HG02759 (cell line): ENCODE measurements at regions not wholly inside any gene's neighbourhood (a gene's known extent, or its start where the extent isn't known, plus 50 kb on each side); places are given as distances from the start of the nearest gene placed in this dataset.

Experiments
- ATAC-seq: cut with Tn5 transposase; IDR thresholded peaks from one replicate; pipeline ENCODE4 v1.9.1; 2021; ENCODE audit warnings: mild to moderate bottlenecking, moderate library complexity; ENCODE audit not compliant: unreplicated experiment

DNA sequence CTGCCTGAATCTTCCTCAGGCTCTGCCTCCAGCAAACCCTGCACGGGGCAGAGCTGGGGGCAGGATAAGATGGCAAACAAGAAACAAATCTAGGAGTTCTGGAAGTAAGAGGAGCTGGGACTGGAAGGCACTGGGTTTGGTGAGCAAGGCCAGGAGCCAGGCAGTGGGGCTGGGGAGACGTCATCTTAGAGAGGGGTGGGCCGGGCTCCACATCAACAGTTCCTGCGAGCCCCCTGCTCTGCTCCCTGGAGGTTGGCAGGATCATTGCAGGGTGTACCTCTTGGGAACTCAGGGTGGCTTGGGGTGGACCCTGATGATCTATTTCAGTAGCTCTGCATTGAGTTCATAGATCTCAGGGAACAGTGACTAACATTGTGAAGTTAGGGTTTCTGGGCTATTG is 87.3 kb upstream of the PRR23E start:
- ATAC-seq: no peak

DNA sequence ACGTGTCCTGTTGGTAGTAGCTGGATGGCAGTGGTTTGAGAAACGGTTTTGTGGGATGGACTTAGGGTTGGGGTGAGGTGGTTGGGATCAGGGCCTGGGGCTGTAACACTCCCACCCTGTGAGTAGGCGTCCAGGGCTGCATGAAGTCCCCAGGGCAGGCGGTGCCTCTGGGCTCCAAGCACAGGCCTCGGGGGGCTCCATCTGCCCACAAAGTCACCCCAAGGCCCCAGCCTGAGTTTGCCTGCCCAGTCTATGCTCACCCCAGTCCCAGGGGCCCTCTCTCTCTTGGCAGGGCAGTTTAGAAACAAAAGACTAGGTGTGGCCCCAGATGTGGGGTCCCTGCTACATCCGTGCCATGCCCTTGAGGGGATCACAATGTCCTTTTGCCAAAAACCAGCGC is 86.9 kb upstream of the PRR23E start:
- ATAC-seq: no peak

DNA sequence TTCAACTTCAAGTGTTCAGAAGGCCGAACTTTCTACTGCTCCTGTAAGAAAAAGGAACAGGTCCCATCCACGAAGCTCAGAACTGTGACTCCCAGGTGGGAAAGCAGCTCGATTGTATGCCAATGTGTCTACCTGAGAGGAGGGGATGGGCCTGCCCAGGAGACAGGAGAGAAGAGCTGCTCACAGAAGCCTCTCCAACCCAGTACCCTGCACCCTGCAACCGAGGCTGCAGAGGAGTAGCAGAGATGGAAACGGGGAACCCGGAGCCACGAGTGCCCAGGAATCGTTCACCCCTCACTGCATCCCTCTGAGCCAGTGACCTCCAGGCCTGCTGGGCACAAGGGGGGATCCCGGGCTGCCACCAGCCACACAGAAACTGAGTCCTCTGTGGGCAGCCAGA is 86.5 kb upstream of the PRR23E start:
- ATAC-seq: no peak

DNA sequence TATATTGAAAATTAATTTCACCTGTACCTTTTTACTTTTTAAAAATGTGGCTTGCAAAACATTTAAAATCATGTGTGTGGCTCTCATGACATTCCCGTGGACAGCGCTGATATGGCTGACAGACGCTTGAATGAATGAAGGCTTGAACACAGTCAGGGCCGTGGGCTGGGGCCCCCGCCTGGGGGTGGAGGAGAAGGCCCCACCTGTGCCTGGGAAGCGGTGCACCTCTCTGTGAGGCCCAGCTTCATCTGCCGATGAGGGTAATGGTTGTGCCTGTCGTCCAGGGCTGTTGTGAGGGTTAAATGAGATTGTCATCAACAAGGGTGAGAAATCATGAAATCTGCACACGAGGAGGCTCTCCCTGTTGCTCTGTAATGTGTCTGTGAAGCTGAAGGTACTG is 85.9 kb upstream of the PRR23E start:
- no peak for ATAC-seq

DNA sequence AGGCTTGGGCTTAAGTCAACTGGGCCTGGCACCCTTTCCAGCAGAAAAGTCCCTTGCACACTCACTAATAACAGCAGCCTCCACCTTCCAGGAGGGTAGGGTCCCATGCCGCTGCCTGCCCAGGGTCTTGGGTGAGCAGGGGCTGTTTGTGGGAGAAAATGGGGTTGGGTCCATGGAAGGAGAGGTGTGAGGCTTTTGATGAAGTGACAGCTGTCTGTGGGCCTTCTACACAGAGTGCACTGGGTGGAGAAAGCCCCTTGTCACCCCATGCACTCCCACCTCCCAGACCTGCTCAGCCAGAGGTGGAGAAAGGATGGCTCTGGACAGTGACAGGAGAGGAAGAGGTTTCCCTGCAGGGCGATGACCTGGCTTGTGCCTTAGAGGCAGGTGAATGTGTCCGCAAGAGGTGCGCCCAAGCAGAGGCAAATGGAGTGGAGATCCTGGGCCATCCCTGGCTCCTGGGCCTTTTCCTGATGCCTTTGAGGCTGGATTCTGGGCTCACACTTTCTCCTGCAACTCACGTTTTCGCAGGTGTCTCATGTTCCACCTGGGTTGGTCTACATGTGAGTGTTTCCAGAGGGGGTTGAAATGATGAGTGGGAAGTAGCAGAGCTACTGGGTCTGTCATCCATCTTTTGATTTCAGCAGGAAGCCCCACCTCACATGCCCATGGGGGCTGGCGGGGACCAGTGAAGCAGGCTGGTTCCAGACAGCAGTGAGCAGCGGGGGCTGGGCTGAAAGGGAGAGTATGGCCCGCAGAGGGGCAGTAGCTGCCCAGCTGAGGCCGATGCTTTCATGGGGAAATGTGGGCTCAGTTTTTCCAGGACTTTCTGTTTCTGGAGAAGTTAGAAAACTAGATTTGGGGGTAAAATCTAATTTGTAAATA is 85.2 kb upstream of the PRR23E start:
- ATAC-seq: no peak

DNA sequence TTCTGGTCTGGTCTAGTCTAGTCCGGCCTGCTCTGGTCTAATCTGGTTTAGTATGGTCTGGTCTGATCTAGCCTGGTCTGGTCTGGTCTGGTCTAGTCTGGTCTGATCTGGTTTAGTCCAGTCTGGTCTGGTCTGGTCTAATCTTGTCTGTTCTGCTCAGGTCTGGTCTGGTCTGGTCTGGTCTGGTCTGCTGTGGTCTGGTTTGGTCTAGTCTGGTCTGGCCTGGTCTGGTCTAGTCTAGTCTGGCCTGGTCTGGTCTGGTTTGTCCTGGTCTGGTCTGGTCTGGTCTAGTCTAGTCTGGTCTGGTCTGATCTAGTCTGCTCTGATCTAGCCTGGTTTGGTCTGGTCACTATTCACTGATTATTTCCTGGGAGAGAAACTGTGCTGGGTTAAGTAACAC is 84.1 kb upstream of the PRR23E start:
- no peak for ATAC-seq

DNA sequence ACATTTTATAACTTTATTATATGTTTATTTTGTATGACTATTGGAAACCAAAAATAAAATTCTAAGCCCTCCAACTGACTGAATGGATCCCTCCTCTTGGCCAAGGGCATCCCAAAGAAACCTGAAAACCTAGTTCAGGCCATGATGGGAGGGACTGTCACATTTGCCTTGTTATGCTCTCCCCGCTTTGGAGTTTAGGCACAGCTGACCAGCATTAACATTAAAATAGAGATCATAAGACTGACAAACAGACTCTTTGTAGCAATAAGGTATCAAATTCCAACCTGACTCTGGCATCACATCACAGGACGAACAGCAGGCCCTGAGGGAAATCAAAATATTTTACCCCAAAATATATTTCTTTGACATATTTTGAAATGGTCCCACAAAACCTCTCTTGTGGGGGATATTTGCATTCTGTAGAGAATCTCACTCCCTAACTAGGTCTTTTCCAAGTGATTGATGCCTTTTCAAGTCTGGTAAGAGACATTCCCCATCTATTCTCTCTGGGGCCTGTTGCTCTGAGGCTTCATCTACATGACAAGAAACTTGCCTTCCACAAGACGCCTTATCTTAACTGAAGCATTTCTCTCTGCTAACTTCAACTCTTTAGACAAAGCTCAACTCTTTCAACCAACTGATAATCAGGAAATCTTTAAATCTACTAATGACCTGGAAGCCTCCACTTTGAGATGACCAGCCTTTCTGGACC is 81.8 kb upstream of the PRR23E start:
- ATAC-seq: no peak

DNA sequence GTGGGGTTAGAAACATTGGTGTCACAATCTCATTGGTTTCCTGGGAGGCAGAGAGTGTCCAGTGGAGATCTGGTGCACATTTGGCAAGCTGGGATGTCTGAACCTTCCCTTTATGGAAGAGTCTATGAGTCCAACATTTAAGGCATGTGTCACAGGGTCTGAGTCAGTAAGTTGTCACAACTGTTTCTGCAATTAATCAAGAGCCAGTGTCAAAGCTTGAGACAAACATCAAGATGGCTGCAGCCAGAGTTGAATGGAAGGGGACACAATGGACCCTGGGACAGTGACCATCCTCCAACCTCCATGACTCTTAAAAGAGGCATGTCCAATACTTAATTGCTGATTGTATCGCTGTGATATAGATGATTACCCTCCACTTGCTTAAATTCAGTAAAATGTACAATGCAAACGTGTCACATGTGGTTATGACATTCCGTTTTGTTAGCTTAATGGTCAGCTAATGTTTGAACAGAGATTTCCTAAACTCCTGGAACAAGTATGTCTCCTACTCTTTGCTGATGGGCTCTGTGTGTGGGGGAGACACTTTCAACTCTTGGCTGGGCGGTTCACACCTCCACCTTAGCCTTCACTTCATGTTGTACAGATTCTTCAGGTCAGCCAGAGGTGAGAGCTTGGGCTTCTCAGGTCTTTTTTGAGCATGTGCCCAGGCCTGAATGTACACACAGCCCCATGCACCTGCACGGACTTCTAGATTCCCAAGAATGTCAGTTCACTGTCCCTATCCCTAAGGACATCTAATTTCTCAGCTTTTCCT is 79.9 kb upstream of the PRR23E start:
- no peak for ATAC-seq

DNA sequence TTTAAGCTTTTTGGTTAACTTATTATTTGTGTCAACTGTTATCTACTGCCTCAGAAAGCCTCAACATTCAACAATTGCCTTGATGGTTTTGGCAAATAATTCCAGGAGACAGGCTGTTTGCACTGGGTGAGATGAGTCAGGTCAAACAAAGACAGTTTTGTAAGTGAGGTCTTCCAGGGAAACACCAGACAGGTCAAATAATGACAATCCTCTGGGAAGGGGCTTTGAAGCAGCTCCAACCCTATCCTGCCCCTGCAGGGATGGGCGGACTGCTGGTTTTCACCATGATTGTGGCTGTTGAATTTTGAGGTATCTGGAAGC is 79.4 kb upstream of the PRR23E start:
- ATAC-seq: no peak

DNA sequence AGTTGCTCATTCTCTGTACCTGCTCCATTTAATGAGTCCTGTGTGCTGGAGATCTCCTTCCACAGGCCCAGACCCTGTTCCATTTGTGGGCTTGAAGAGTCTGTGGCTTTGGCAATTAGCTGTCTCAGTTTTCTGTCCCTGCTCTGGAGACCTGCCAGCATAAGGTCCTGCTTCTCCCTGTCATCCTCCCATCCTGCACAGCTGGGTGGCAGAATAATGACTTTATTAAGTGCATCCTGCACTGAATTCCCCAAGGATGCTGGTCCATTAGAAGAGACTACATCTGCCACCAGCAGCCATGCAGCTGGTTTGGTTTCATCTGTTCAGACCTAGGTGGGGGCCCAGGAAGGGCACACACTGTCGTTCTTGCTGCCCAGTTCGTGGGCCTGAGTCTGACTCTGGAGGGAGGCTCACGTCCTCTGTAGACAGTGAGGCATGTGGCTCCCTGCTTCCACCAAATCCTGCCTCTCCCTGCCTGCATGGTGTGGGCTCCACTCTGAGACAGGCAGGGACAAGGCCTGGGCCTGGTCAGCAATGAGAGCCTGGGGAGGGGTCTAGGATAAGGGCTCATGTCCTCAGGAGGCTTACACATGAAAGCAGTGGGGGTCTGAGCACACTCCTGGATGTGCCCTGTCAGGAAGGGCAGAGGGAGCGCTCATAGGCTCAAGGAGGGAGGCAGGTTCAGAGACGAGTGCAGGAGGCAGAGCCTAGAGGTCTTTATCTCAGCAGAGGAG is 78.4 kb upstream of the PRR23E start:
- ATAC-seq: no peak

DNA sequence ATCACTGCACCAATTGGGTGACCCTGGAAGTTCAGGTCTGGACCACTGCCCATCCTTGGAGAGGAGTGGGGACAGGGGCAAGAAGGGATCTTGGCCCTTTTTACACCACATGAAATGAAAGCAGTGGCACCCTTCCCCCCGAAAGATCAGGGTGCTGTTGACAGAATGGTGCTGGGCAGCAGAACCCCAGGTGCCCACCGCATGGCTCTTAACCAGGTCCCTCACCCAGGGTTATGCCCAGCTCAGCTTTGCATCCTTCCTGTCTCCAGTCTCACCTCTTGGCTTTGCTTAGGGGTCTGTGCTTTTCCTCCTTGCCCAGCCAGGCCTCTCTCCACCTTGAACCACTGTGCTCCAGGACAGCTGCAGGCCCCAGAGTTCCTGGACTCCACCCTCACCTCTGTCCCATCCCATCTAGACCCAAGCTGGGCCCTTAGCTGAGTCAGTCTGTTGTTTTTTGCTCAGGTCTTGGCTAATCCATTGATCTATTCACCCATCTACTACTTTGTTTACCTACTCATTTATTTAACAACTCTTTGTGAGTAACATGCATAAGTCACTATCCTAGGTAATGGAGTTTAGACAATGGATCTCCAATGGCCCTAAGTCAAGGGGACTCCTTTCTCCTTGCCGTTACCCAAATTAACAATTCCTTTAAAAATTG is 77.1 kb upstream of the PRR23E start:
- ATAC-seq: no peak

DNA sequence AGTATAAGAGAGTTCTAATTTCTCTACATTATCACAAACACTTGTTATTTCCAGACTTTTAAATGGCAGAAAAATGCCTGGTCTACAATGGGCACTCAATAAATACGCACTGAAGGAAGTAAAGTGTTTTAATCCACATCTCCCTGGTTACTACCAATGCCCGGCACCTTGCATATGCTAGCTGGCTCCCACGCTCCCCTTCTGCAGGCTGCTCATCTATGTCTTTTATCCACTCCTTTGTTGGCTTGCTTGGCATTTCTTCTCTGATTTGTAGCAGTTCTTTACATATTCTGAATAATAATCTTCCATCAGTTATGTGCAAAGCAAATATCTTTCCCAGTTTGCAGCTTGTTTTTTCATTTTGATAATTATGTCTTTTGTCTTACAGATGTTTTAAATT is 74.6 kb upstream of the PRR23E start:
- no peak for ATAC-seq

DNA sequence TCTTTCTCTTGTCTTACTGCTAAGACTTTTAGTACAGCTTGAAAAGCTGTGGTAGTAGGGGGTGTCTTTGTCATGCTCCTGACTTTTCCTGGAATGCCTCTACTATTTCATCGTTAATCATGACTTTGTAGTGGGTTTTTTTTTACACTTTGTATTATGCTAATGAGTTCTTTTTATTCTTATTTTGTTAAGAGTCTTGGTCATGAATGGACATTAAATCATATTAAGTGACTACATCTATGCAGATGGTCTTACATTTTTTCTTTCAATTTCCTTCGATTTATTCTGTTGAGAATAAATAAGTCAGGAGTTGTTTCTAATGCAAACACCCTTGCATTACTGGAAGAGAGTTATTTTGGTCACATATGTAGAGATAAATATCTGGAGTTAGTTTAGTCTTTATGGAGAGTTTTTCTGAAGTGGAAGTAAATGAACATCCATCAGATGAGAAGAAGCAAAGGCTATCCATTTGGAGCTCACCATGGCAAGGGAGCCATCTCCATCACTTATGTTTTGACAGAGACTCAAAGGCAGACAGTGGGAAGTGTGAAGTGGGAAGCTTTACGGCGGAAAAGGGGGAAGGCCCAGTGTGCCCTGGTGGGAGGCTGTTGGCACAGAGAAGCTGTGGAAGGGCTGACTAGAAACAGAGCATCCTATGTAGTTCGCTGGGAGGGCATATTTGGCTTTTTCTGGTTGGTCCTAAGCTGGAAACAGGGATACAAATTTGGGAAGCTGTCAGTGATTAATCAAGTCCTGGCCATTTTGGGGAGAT is 73.1 kb upstream of the PRR23E start:
- no peak for ATAC-seq

DNA sequence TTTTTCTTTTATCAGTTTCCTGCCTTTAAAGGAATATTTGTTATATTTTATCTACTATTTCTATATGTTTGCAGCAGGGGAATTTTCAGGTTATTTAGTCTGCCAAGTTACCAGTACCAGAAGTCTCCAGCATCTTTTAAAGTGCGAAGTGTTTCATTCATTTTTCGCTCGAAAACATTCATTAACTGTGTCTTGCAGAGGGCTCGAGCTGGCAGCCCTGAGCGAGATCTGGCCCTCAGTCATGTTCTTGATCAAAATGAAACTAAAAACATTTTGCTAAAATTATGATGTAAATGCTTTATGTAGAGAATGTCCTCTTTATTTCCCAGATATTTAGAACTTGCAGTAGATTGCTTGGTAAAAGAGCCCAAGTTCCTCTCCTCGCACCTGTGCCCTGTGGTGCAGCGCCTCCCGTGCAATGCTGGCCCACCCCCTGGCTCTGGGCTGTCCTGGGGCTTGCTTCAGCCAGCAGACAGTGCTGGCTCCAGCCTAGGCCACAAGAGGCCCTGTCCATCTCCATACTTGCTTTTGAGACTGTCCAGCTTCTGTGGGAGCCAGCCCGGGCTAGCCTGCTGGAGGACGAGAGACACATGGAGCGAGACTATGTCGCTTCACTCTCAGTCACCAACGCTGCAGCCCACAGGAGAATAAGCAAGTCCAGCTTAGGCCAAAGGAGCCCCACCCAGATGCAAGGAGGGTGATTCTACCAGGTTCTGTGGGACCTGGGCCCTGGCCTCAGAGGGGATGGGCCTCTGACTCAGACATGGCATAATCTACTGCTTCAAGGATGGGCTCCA is 71.9 kb upstream of the PRR23E start:
- ATAC-seq: no peak

DNA sequence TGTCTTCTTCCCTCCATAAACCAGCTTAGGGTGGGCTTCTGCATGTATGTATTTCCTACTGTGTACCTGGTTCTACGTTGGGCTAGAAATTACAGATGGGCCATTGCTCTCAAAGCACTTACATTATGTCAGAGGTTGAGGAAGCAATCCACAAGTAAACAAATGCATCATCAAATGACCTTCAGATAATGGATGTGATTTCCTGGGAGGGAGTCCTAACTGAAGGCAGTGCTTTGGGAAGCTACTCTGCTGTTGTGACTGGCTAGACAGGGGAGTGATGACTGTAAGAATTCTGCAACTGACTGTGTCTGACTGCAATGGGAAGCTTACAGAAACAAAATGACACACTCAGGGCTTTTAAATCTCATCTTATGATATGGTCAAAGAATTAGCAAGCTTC is 71.0 kb upstream of the PRR23E start:
- no peak for ATAC-seq

DNA sequence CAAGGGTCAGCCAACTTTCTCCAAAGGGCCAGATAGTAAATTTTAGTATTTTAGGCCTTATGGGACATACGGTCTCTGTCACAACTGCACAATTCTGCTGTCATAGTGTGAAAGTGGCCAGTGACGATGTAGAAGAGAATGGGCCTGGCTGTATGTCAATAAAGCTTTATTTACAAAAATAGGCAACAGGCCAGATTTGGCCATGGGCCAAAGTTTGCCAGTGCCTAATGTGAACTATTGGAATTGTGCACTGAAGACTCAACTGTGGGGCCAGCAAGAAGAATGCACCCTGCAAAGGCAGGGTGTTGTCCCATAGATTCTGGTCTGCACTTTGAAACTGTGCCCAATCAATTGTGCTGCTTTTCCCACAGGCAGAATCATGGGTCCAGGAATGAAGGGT is 69.4 kb upstream of the PRR23E start:
- no peak for ATAC-seq

DNA sequence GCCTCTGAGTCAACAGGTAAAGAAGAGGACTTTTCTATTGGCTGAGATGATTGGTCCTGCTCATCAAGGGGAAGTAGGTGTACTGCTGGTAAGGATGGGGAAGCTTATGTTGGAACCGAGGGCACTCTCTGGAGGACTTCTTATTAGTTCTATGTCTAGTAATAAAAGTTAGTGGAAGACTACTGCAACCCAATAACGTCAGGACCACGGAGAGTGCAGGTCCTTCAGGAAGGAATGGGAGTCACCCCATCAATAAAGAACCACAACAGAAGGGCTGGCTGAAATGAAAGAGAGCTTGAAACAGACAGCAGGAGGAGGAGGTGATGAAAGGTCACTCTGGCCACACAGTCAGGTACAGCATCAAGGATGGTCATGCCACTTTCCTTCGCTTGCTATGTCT is 68.8 kb upstream of the PRR23E start:
- ATAC-seq: no peak

DNA sequence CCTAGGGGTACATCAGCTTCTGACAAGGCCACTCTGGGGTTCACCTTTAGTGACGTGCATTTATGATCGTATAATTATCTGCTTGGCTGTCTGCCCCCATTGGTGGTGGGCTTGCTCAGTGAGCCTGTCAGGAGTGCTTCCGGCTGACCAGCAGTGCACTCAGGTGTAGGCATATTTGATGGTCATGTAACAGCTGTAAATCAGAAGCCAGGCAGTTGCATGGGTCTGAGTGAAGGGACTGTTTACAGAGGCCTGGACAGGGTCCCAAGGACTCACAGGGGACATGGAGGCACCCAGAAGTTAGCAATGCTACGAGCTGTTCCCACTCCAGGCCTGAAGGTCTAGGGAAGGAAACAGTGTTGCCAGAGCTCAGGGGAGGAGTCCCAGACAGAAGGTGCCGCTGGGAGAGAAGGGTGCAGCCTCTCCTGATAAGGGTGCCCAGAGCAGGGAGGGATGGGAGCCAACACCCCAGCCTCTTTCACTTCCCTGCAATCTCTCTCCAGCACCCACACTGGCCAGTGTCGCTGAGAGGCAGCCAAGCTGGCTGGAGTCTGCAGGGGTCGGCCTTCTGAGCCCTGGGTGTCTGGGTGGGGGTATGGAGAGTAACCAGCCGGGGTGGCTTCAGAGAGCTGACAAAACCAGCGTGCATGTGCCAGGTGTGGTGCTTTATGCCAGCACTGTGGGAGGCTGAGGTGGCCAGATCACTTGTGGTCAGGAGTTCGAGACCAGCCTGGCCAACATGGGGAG is 61.3 kb upstream of the PRR23E start:
- ATAC-seq: no peak
